BJ (cell line): ENCODE measurements at regions not wholly inside any gene's neighbourhood (a gene's known extent, or its start where the extent isn't known, plus 50 kb on each side); places are given as distances from the start of the nearest gene placed in this dataset.

ENCODE experiments used
- CTCF ChIA-PET: fragments of 350-600 bp; formaldehyde crosslinking; extraction: SDS; loops from one replicate; lab custom pipeline; 2021; ENCODE audit warnings: antibody characterized with exemption, inconsistent platforms; lab: Yijun Ruan, JAX
- POLR2A ChIA-PET: fragments of 300-600 bp; sonication (Branson Sonifier 250); formaldehyde crosslinking; extraction: SDS; loops from one replicate; lab custom pipeline; 2021; ENCODE audit warnings: antibody characterized with exemption; lab: Charles Lee
- DNase-seq: peaks from one replicate; pipeline ENCODE4 v3.0.0-alpha.2; 2011; ENCODE audit warnings: low read depth
- H3K27me3 ChIP-seq: 2 replicates; pipeline ENCODE4 v1.6.0; 2011; ENCODE audit warnings: low read length; ENCODE audit not compliant: control insufficient read depth, insufficient read depth
- H3K36me3 ChIP-seq: 2 replicates; pipeline ENCODE4 v1.5.1; 2011; ENCODE audit warnings: low read length; ENCODE audit not compliant: control insufficient read depth, insufficient read depth
- H3K4me3 ChIP-seq: 2 replicates; pipeline ENCODE4 v1.5.1; 2011; ENCODE audit warnings: low read depth, mild to moderate bottlenecking, control low read depth, low read length
- TF ChIP-seq, protein P1 (sequence below): IDR thresholded peaks from 2 replicates; pipeline ENCODE4 v1.5.1; 2011; ENCODE audit warnings: low read depth, mild to moderate bottlenecking, control low read depth, inconsistent platforms, low read length, moderate library complexity; ENCODE audit not compliant: insufficient read depth

DNA sequence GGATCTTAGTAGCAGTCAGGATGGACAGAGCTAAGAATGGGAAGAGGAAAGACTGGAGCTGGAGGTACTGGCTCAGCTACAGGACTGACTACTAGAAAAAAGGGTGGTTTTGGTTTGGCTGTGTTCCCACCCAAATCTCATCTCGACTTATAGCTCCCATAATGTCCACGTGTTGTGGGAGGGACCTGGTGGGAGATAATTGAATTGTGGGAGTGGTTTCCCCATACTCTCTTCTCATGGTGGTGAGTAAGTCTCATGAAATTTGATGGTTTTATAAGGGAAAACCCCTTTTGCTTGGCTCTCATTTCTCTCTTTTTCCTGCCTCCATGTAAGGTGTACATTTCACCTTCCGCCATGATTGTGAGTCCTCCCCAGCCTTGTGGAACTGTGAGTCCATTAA lies 466.5 kb upstream of the DEPDC1 start:
- H3K27me3 ChIP-seq = no peaks in the 10 kb centered on the region
- H3K4me3 ChIP-seq = no peak overlapping the region
- no peaks in the 10 kb centered on the region for H3K36me3 ChIP-seq
- TF ChIP-seq, protein P1, sequence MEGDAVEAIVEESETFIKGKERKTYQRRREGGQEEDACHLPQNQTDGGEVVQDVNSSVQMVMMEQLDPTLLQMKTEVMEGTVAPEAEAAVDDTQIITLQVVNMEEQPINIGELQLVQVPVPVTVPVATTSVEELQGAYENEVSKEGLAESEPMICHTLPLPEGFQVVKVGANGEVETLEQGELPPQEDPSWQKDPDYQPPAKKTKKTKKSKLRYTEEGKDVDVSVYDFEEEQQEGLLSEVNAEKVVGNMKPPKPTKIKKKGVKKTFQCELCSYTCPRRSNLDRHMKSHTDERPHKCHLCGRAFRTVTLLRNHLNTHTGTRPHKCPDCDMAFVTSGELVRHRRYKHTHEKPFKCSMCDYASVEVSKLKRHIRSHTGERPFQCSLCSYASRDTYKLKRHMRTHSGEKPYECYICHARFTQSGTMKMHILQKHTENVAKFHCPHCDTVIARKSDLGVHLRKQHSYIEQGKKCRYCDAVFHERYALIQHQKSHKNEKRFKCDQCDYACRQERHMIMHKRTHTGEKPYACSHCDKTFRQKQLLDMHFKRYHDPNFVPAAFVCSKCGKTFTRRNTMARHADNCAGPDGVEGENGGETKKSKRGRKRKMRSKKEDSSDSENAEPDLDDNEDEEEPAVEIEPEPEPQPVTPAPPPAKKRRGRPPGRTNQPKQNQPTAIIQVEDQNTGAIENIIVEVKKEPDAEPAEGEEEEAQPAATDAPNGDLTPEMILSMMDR = no peak
- ChIA-PET POLR2A (no interaction called here), CTCF (no interaction called here)
- DNase-seq = no peak

DNA sequence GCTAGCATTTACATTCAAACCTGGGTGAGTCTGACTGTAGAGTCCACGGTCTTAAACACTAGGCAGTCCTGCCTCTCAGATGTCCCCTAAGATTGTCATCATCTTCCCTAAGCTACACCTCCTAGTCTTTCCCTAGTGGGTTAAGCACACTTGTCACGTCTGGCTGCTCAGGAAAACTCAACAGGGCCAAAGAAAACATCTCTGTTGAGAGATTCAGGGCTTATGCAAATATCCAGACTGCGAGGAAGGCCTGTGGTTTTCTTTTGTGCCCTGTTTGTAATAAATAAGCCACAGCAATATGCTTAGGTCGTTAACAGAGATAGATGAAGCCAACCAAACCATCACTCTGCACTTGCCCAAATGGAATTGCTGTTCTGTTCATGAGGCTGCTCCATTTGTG lies 472.6 kb upstream of the DEPDC1 start:
- POLR2A ChIA-PET = no interaction called here
- Histone ChIP-seq H3K27me3 (no peaks in the 10 kb centered on the region), H3K4me3 (no peak overlapping the region), H3K36me3 (no peaks in the 10 kb centered on the region)
- CTCF ChIA-PET = no interaction called here
- TF ChIP-seq, protein P1 = no peak
- no peak for DNase-seq

DNA sequence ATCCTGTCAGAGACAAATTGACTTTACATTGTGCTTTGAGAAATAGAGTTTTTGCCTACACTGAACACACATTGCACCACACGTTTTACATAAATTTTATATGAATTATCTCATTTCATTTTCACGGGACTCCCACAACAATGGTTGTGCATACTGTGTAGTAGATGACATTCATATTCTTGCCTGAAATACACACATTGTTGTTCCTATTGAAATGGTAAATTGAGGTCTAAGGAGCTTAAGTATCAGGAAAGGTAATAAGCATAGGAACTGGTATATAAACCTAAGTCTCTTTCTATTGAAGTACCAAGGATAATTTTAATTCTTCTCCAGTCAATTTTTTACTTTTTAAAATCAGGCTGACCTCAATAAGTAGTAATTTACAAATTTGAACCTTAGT lies 473.7 kb upstream of the DEPDC1 start:
- Histone ChIP-seq H3K27me3 (no peaks in the 10 kb centered on the region), H3K36me3 (no peaks in the 10 kb centered on the region), H3K4me3 (no peak overlapping the region)
- POLR2A ChIA-PET = no interaction called here
- CTCF ChIA-PET = no interaction called here
- DNase-seq = no peak
- TF ChIP-seq, protein P1 = no peak

GRCh38 chr1:68973459-68974244 lies 476.8 kb upstream of the DEPDC1 start:
- no peaks in the 10 kb centered on the region for H3K27me3 ChIP-seq
- DNase-seq = no peak
- ChIA-PET POLR2A (no interaction called here), CTCF (no interaction called here)
- TF ChIP-seq, protein P1 = no peak
- no peaks in the 10 kb centered on the region for H3K36me3 ChIP-seq
- no peak overlapping the region for H3K4me3 ChIP-seq

GRCh38 chr1:68974447-68974846 lies 477.6 kb upstream of the DEPDC1 start:
- TF ChIP-seq, protein P1 = no peak
- no peaks in the 10 kb centered on the region for H3K36me3 ChIP-seq
- H3K4me3 ChIP-seq = no peak overlapping the region
- ChIA-PET POLR2A (no interaction called here), CTCF (no interaction called here)
- no peaks in the 10 kb centered on the region for H3K27me3 ChIP-seq
- no peak for DNase-seq
